ENCODE measurements at regions not wholly inside any gene's neighbourhood (a gene's known extent, or its start where the extent isn't known, plus 50 kb on each side); places are given as distances from the start of the nearest gene placed in this dataset.

DNA sequence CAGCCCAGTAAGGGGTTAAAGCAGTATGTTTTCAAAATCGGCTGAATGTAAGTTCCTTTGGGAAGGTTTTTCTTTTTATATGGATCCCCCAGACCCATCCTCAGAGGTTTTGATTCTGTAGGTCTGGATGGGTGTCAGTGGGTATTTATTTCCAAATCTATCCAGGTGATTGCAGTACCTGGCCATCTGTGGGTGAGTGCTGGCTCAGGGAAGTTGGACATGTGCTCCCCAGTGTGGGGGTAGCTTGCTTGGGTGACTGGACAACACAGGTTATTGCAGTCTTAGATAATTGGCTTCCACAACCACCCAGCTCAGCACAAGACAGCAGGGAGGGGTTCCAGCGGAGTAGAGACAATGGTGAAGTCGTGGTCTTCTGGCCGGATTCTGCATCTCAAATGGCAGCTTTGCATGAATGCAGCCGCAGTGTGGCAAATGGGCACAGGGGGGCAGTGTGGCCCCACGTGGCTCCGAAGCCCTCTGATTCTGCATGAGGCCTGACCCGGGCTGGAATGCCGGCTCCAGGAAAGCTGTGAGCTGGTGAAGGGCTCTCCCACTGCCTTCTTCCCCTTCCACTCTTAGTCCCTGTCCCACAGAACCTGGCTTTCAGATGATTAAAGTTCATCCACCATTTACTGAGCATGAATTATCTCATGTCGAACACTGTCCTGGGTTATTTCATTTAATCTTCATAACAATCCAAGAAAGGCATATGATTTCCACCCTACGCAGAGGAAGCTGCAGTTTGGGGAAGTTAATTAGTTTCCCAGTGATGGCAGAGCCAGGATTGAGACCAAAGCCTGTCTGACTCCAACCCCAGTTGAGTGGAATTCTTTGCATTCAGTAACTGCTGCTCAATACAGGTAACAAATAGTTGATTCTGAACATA lies 64.5 kb upstream of the SYPL1 start (continued):
- TF ChIP-seq HDAC2 (IDR thresholded peaks at IDR 0.05; ENCODE audit: borderline replicate concordance in 1 of 2, low read depth in 2 of 2, low read length in 2 of 2) (no peak), MAFK (IDR thresholded peaks at IDR 0.05; ENCODE audit: low read depth, low read length) (no peak), SRF (IDR thresholded peaks at IDR 0.05; ENCODE audit: low read depth, low read length) (0 out of 2 replicates have a peak, but pooled peaks have one; percentile 13), BACH1 (IDR thresholded peaks at IDR 0.05; ENCODE audit: low read length) (0 out of 2 replicates have a peak, but pooled peaks have one; percentile 10)
- TF ChIP-seq, protein P1, sequence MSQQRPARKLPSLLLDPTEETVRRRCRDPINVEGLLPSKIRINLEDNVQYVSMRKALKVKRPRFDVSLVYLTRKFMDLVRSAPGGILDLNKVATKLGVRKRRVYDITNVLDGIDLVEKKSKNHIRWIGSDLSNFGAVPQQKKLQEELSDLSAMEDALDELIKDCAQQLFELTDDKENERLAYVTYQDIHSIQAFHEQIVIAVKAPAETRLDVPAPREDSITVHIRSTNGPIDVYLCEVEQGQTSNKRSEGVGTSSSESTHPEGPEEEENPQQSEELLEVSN (IDR thresholded peaks at IDR 0.05) = peak; percentile 76
- TF ChIP-seq, protein P2, sequence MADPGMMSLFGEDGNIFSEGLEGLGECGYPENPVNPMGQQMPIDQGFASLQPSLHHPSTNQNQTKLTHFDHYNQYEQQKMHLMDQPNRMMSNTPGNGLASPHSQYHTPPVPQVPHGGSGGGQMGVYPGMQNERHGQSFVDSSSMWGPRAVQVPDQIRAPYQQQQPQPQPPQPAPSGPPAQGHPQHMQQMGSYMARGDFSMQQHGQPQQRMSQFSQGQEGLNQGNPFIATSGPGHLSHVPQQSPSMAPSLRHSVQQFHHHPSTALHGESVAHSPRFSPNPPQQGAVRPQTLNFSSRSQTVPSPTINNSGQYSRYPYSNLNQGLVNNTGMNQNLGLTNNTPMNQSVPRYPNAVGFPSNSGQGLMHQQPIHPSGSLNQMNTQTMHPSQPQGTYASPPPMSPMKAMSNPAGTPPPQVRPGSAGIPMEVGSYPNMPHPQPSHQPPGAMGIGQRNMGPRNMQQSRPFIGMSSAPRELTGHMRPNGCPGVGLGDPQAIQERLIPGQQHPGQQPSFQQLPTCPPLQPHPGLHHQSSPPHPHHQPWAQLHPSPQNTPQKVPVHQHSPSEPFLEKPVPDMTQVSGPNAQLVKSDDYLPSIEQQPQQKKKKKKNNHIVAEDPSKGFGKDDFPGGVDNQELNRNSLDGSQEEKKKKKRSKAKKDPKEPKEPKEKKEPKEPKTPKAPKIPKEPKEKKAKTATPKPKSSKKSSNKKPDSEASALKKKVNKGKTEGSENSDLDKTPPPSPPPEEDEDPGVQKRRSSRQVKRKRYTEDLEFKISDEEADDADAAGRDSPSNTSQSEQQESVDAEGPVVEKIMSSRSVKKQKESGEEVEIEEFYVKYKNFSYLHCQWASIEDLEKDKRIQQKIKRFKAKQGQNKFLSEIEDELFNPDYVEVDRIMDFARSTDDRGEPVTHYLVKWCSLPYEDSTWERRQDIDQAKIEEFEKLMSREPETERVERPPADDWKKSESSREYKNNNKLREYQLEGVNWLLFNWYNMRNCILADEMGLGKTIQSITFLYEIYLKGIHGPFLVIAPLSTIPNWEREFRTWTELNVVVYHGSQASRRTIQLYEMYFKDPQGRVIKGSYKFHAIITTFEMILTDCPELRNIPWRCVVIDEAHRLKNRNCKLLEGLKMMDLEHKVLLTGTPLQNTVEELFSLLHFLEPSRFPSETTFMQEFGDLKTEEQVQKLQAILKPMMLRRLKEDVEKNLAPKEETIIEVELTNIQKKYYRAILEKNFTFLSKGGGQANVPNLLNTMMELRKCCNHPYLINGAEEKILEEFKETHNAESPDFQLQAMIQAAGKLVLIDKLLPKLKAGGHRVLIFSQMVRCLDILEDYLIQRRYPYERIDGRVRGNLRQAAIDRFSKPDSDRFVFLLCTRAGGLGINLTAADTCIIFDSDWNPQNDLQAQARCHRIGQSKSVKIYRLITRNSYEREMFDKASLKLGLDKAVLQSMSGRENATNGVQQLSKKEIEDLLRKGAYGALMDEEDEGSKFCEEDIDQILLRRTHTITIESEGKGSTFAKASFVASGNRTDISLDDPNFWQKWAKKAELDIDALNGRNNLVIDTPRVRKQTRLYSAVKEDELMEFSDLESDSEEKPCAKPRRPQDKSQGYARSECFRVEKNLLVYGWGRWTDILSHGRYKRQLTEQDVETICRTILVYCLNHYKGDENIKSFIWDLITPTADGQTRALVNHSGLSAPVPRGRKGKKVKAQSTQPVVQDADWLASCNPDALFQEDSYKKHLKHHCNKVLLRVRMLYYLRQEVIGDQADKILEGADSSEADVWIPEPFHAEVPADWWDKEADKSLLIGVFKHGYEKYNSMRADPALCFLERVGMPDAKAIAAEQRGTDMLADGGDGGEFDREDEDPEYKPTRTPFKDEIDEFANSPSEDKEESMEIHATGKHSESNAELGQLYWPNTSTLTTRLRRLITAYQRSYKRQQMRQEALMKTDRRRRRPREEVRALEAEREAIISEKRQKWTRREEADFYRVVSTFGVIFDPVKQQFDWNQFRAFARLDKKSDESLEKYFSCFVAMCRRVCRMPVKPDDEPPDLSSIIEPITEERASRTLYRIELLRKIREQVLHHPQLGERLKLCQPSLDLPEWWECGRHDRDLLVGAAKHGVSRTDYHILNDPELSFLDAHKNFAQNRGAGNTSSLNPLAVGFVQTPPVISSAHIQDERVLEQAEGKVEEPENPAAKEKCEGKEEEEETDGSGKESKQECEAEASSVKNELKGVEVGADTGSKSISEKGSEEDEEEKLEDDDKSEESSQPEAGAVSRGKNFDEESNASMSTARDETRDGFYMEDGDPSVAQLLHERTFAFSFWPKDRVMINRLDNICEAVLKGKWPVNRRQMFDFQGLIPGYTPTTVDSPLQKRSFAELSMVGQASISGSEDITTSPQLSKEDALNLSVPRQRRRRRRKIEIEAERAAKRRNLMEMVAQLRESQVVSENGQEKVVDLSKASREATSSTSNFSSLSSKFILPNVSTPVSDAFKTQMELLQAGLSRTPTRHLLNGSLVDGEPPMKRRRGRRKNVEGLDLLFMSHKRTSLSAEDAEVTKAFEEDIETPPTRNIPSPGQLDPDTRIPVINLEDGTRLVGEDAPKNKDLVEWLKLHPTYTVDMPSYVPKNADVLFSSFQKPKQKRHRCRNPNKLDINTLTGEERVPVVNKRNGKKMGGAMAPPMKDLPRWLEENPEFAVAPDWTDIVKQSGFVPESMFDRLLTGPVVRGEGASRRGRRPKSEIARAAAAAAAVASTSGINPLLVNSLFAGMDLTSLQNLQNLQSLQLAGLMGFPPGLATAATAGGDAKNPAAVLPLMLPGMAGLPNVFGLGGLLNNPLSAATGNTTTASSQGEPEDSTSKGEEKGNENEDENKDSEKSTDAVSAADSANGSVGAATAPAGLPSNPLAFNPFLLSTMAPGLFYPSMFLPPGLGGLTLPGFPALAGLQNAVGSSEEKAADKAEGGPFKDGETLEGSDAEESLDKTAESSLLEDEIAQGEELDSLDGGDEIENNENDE (IDR thresholded peaks at IDR 0.05; ENCODE audit: insufficient replicate concordance, low read length) = no peak

All from H1 (cell line).